SK-N-SH (cell line): ENCODE measurements at regions not wholly inside any gene's neighbourhood (a gene's known extent, or its start where the extent isn't known, plus 50 kb on each side); places are given as distances from the start of the nearest gene placed in this dataset.

ENCODE experiments used
- CTCF ChIP-seq: fragments of 200-600 bp; sonication (generic); IDR thresholded peaks from 2 replicates; pipeline ENCODE4 v1.6.1; 2017; ENCODE audit warnings: antibody characterized with exemption, mild to moderate bottlenecking, moderate library complexity
- FOXM1 ChIP-seq: IDR thresholded peaks from 2 replicates; pipeline ENCODE4 v1.4.0; 2012; ENCODE audit warnings: low read depth, mild to moderate bottlenecking
- GABPA ChIP-seq: IDR thresholded peaks from 2 replicates; pipeline ENCODE4 v1.4.0; 2012; ENCODE audit warnings: low read depth, mild to moderate bottlenecking
- MAX ChIP-seq: IDR thresholded peaks from 2 replicates; pipeline ENCODE4 v1.4.0; 2012; ENCODE audit warnings: low read depth
- NFIC ChIP-seq: IDR thresholded peaks from 2 replicates; pipeline ENCODE4 v1.4.0; 2012; ENCODE audit warnings: borderline replicate concordance
- POLR2AphosphoS5 ChIP-seq: IDR thresholded peaks from 2 replicates; pipeline ENCODE4 v1.6.1; 2012; ENCODE audit warnings: low read depth, low read length
- REST ChIP-seq: IDR thresholded peaks from 2 replicates; pipeline ENCODE4 v1.6.1; 2012; ENCODE audit warnings: mild to moderate bottlenecking, low read depth, low read length, moderate library complexity
- TAF1 ChIP-seq: IDR thresholded peaks from 2 replicates; pipeline ENCODE4 v1.6.1; 2012; ENCODE audit warnings: low read depth, mild to moderate bottlenecking, low read length, moderate library complexity, borderline replicate concordance
- TEAD4 ChIP-seq: IDR thresholded peaks from 2 replicates; pipeline ENCODE4 v1.4.0; 2012; ENCODE audit warnings: mild to moderate bottlenecking, borderline replicate concordance; ENCODE audit not compliant: insufficient read depth
- USF1 ChIP-seq: IDR thresholded peaks from 2 replicates; pipeline ENCODE4 v1.4.0; 2012; ENCODE audit warnings: low read depth, borderline replicate concordance
- USF2 ChIP-seq: fragments of 150-350 bp; IDR thresholded peaks from 2 replicates; pipeline ENCODE4 v1.6.1; 2017; ENCODE audit warnings: antibody characterized with exemption, low read length, low read depth, borderline replicate concordance
- ZBTB33 ChIP-seq: IDR thresholded peaks from 2 replicates; pipeline ENCODE4 v1.4.0; 2012; ENCODE audit warnings: low read depth, borderline replicate concordance

- TF ChIP-seq CTCF (no peak), MAX (no peak), REST (no peak), ZBTB33 (no peak), TAF1 (no peak), FOXM1 (no peak), TEAD4 (no peak), POLR2AphosphoS5 (no peak), GABPA (no peak), NFIC (no peak), USF1 (no peak), USF2 (no peak)
Measured at GRCh38 chr6:91669154-91669870, 1082.4 kb upstream of the MAP3K7 start.
